ENCODE measurements at regions not wholly inside any gene's neighbourhood (a gene's known extent, or its start where the extent isn't known, plus 50 kb on each side); places are given as distances from the start of the nearest gene placed in this dataset.

GRCh38 chr15:98228846-98229245 lies 268.3 kb downstream of the ARRDC4 start:
- Mint-ChIP-seq H3K4me1 (ENCODE audit: insufficient read depth, unreplicated experiment) (peaks cover 8% of the 10 kb centered on the region), H3K27ac (ENCODE audit: low read depth, unreplicated experiment) (no peak overlapping the region), H3K9me3 (ENCODE audit: unreplicated experiment) (no peaks in the 10 kb centered on the region), H3K36me3 (ENCODE audit: insufficient read depth, unreplicated experiment) (no peaks in the 10 kb centered on the region), H3K27me3 (ENCODE audit: insufficient read depth, unreplicated experiment) (no peaks in the 10 kb centered on the region), H3K4me3 (ENCODE audit: unreplicated experiment) (no peak overlapping the region)
- no peak for DNase-seq (ENCODE audit: unreplicated experiment)
- intact Hi-C loops (cut with micrococcal nuclease) = no loop called here
- ChIA-PET CTCF (interaction anchor here (0.5 kb wide), 1 partner anchor 258 kb away, joined by 3 read pairs; no protein-coding TSS in a partner anchor), POLR2A (no interaction called here)
- no peak for TF ChIP-seq CTCF (IDR thresholded peaks at IDR 0.05; ENCODE audit: unreplicated experiment)
- BruUV-seq (replicated peaks) = no TSS peak

- Mint-ChIP-seq H3K9me3 (ENCODE audit: unreplicated experiment) (no peaks in the 10 kb centered on the region), H3K4me3 (ENCODE audit: unreplicated experiment) (no peak overlapping the region), H3K4me1 (ENCODE audit: insufficient read depth, unreplicated experiment) (peaks cover 8% of the 10 kb centered on the region), H3K27me3 (ENCODE audit: insufficient read depth, unreplicated experiment) (no peaks in the 10 kb centered on the region), H3K27ac (ENCODE audit: low read depth, unreplicated experiment) (no peak overlapping the region), H3K36me3 (ENCODE audit: insufficient read depth, unreplicated experiment) (no peaks in the 10 kb centered on the region)
- BruUV-seq (replicated peaks) = no TSS peak
- ChIA-PET CTCF (no interaction called here), POLR2A (no interaction called here)
- intact Hi-C loops (cut with micrococcal nuclease) = no loop called here
- no peak for TF ChIP-seq CTCF (IDR thresholded peaks at IDR 0.05; ENCODE audit: unreplicated experiment)
- DNase-seq (ENCODE audit: unreplicated experiment) = no peak
These were observed 270.5 kb downstream of the ARRDC4 start for GRCh38 chr15:98230975-98231374.

GRCh38 chr15:98231696-98232440 lies 271.4 kb downstream of the ARRDC4 start:
- Mint-ChIP-seq H3K36me3 (ENCODE audit: insufficient read depth, unreplicated experiment) (no peaks in the 10 kb centered on the region), H3K27me3 (ENCODE audit: insufficient read depth, unreplicated experiment) (no peaks in the 10 kb centered on the region), H3K4me1 (ENCODE audit: insufficient read depth, unreplicated experiment) (peaks cover 8% of the 10 kb centered on the region), H3K9me3 (ENCODE audit: unreplicated experiment) (no peaks in the 10 kb centered on the region), H3K4me3 (ENCODE audit: unreplicated experiment) (no peak overlapping the region), H3K27ac (ENCODE audit: low read depth, unreplicated experiment) (no peak overlapping the region)
- intact Hi-C loops (cut with micrococcal nuclease) = no loop called here
- TF ChIP-seq CTCF (IDR thresholded peaks at IDR 0.05; ENCODE audit: unreplicated experiment) = no peak
- peak; percentile 66 for DNase-seq (ENCODE audit: unreplicated experiment)
- ChIA-PET CTCF (interaction anchor here (0.8 to 1.1 kb wide), 2 partner anchors 11 to 54 kb away, joined by 3 to 4 read pairs; no protein-coding TSS in a partner anchor), POLR2A (interaction anchor here (0.6 to 1.6 kb wide), 3 partner anchors 30 to 284 kb away, joined by 3 to 6 read pairs (median 3); no protein-coding TSS in a partner anchor)
- no TSS peak for BruUV-seq (replicated peaks)

- no peak for TF ChIP-seq CTCF (IDR thresholded peaks at IDR 0.05; ENCODE audit: unreplicated experiment)
- no peak for DNase-seq (ENCODE audit: unreplicated experiment)
These were observed 272.3 kb downstream of the ARRDC4 start for GRCh38 chr15:98232761-98233160.

More at GRCh38 chr15:98232761-98233160, 272.3 kb downstream of the ARRDC4 start:
- POLR2A ChIA-PET = interaction anchor here (0.7 to 1.6 kb wide), 2 partner anchors 31 to 1431 kb away, joined by 3 to 6 read pairs; no protein-coding TSS in a partner anchor
- Mint-ChIP-seq H3K27me3 (ENCODE audit: insufficient read depth, unreplicated experiment) (no peaks in the 10 kb centered on the region), H3K9me3 (ENCODE audit: unreplicated experiment) (no peaks in the 10 kb centered on the region), H3K4me1 (ENCODE audit: insufficient read depth, unreplicated experiment) (peaks cover 8% of the 10 kb centered on the region), H3K4me3 (ENCODE audit: unreplicated experiment) (no peak overlapping the region), H3K27ac (ENCODE audit: low read depth, unreplicated experiment) (no peak overlapping the region), H3K36me3 (ENCODE audit: insufficient read depth, unreplicated experiment) (no peaks in the 10 kb centered on the region)
- no TSS peak for BruUV-seq (replicated peaks)
- intact Hi-C loops (cut with micrococcal nuclease) = no loop called here
- CTCF ChIA-PET = interaction anchor here (0.8 kb wide), 1 partner anchor 54 kb away, joined by 4 read pairs; no protein-coding TSS in a partner anchor
